GM12892 (cell line): ENCODE measurements at regions not wholly inside any gene's neighbourhood (a gene's known extent, or its start where the extent isn't known, plus 50 kb on each side); places are given as distances from the start of the nearest gene placed in this dataset.

ENCODE experiments used
- DNase-seq: peaks from one replicate; pipeline ENCODE4 v3.0.0; 2011; ENCODE audit not compliant: insufficient read length
- FAIRE-seq: peaks from 2 replicates; lab custom pipeline; 2011; peaks lifted over from hg19 to GRCh38; lab: Jason Lieb, UNC
- POLR2A ChIP-seq: IDR thresholded peaks from 2 replicates; pipeline ENCODE4 v1.6.1; 2011; ENCODE audit warnings: low read depth, low read length, control low read depth
- POLR2AphosphoS5 ChIP-seq: IDR thresholded peaks from 2 replicates; pipeline ENCODE4 v1.6.1; 2011; ENCODE audit warnings: low read depth, low read length, control low read depth
- TAF1 ChIP-seq: IDR thresholded peaks from 2 replicates; pipeline ENCODE4 v1.6.1; 2011; ENCODE audit warnings: low read depth, mild to moderate bottlenecking, control low read depth, low read length, borderline replicate concordance

DNA sequence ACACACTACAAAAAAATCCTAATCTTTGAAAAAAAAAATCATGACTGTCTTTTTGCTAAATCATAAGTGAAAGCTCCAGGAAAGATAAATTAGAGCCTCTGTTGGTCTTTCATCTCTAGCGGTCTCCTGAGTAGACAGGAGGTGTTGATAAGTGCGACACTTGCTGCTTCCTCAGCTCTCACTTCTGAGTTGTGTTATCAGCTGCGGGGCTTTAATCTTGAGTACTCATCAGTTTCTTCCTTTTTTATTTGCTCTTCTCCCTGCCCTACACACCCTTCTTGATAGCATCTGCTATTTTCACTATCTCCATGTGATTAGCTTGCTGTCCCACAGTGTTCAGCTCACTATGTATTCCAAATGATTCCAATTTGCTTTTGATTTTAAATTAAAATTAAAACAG is 1449.2 kb downstream of the C4orf33 start:
- TF ChIP-seq TAF1: no peak
- TF ChIP-seq POLR2A: no peak
- no peak for TF ChIP-seq POLR2AphosphoS5
- no peak for FAIRE-seq
- DNase-seq: no peak

- TF ChIP-seq TAF1: no peak
Observed at GRCh38 chr4:130545596-130545995, 1449.6 kb downstream of the C4orf33 start.

GRCh38 chr4:130559268-130559667 is 1463.3 kb downstream of the C4orf33 start:
- DNase-seq (no peak), FAIRE-seq (no peak)
- TF ChIP-seq POLR2A (no peak), TAF1 (no peak), POLR2AphosphoS5 (no peak)

More at GRCh38 chr4:130545596-130545995, 1449.6 kb downstream of the C4orf33 start:
- FAIRE-seq: no peak
- no peak for DNase-seq

- DNase-seq (no peak), FAIRE-seq (no peak)
- no peak for TF ChIP-seq TAF1
Observed at GRCh38 chr4:130563185-130563888, 1467.4 kb downstream of the C4orf33 start.

GRCh38 chr4:130563889-130564418 is 1468.0 kb downstream of the C4orf33 start:
- no peak for FAIRE-seq

DNA sequence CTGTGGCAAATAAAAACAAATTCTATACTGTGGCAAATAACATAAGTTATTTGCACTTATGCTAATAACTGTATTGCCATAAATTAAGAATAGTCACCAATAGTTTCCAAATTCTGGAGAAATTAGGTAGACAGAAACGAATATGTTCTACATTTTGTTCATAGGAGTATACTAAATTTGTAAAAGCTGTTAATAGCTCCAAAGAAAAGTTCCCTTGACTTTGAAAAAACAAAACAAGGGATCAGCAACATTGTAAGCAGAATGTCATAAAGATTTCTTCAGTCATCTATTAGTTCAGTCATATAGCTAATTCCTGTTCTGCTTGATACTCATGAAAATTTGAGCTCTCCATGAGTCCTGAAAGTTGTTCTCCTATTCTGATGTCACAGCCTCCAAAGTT is 1472.8 kb downstream of the C4orf33 start:
- no peak for TF ChIP-seq POLR2A
- no peak for TF ChIP-seq TAF1
- TF ChIP-seq POLR2AphosphoS5: no peak
- DNase-seq (no peak), FAIRE-seq (no peak)

More at GRCh38 chr4:130563889-130564418, 1468.0 kb downstream of the C4orf33 start:
- TF ChIP-seq TAF1: no peak
- no peak for TF ChIP-seq POLR2A
- TF ChIP-seq POLR2AphosphoS5: no peak
- no peak for DNase-seq

DNA sequence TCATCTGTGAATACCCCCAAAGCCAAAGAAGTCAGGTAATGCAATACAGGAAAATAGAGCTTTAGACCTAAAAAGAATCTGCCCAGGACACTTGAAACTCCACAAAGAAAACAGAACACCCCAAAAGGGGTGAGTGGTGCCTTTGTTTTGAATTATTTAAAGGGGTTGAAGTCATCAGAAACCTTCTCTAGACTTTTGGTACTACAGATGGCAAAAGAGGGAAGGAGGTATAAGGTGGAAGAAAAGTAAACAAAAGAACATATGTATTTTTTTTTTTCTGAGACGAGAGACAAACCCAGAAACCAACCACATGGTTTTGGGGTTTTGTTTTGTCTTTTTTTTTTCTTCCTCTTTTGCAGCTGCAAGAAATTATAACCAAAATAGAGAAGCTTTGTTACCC is 1477.8 kb downstream of the C4orf33 start:
- TF ChIP-seq TAF1 (no peak), POLR2AphosphoS5 (no peak), POLR2A (no peak)
- DNase-seq (no peak), FAIRE-seq (no peak)

GRCh38 chr4:130574215-130574614 is 1478.3 kb downstream of the C4orf33 start:
- TF ChIP-seq POLR2AphosphoS5 (no peak), POLR2A (no peak), TAF1 (no peak)

DNA sequence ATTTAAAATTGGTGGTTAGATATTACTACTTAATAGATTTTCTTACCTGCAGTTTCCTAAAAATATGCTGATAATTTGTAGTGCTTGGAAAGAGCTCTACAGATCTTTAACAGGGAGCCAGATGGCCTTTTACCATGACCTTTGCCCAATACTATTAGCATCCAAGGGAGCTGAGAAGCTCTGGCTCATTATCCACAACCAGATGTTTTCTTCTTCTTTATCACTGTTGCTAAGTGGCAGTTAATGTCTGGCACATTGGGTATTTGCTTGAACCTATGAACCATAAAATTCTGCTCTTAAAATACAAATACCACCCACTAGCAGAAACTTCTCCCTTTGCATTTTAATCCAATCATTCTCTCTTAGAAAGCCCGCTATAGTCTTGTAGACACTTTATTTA is 1480.3 kb downstream of the C4orf33 start:
- TF ChIP-seq TAF1 (no peak), POLR2AphosphoS5 (no peak), POLR2A (no peak)
- DNase-seq (no peak), FAIRE-seq (no peak)

More at GRCh38 chr4:130574215-130574614, 1478.3 kb downstream of the C4orf33 start:
- DNase-seq (no peak), FAIRE-seq (no peak)

DNA sequence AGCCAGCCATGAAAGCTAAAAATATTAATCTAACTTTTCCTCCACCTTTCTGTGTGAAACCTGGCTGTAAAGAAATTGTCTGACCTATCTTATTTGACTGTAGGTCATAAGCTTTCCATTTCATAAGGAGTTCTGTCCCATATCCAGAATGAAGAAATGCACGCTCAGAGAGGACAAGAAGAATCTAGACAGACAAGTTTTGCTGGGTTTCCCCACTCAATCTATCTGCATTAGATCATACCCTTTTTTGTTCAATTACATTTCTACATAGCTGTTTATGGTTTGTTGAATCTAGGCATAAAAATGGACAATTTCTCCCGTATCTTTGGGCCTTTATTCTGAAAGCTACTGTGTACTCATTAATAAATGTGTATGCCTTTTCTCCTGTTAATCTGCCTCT is 1495.1 kb downstream of the C4orf33 start:
- no peak for TF ChIP-seq POLR2AphosphoS5
- DNase-seq: no peak
- no peak for FAIRE-seq

DNA sequence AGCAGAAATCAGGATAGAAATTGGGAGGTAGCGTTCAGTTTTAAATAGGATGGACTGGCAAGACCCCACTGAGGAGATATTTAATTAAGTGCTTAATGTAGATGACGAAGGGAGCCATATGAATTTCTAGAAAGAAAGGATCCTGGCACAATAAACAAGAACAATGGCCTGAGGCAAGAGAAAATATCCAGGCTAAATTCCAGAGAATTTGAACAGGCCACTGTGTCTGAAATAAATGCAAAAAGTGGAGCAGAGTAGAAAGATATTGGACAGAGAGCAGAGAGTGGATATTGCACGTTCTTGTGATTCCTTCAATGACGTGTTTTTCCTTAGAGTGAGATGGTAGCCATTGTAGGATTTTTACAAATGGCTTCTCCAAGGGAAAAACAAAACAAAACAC is 1504.8 kb downstream of the C4orf33 start:
- DNase-seq (no peak), FAIRE-seq (no peak)
- TF ChIP-seq POLR2A (no peak), TAF1 (no peak), POLR2AphosphoS5 (no peak)

DNA sequence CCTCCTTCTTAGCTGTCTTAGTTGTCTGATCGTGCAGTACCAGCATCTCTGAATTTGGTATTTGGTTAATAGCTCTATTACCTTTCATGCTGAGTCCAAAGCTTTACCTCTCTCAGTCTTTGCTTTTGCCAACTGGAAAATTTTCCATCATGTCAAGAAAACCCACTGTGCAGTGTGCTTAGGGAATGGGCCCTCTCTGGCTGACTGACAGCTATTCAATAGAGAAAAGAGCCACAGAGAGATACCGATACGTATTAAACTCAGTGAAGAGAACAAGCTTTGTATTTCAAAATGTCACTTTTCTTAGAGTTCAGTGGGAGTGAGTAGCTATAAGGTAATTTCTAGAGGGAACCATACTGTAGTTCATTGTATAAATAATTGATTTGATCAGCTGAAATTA is 1507.1 kb downstream of the C4orf33 start:
- DNase-seq: no peak
- TF ChIP-seq POLR2AphosphoS5: no peak

More for the DNA sequence above, 1507.1 kb downstream of the C4orf33 start:
- no peak for FAIRE-seq
